Endothelial cell of umbilical vein (primary cell): ENCODE measurements at regions not wholly inside any gene's neighbourhood (a gene's known extent, or its start where the extent isn't known, plus 50 kb on each side); places are given as distances from the start of the nearest gene placed in this dataset.

Experiments
- BruUV-seq: library from RNA; stranded (reverse); fragments of 400-500 nt; replicated peaks from 2 replicates; lab custom pipeline; 2021; lab: Mats Ljungman, UMichigan
- CTCF ChIA-PET: fragments of 300-600, 350-600 bp; sonication (Branson Sonifier 250); formaldehyde crosslinking; loops from one replicate; lab custom pipeline; 2021; ENCODE audit warnings: antibody characterized with exemption, inconsistent platforms; lab: Charles Lee
- POLR2A ChIA-PET: fragments of 300-600, 350-600 bp; sonication (Branson Sonifier 250); formaldehyde crosslinking; loops from one replicate; lab custom pipeline; 2021; ENCODE audit warnings: antibody characterized with exemption, inconsistent platforms; lab: Charles Lee
- DNase-seq: peaks from one replicate; pipeline ENCODE4 v3.0.0-alpha.2; 2011; ENCODE audit warnings: low read depth, low spot score
- FAIRE-seq: peaks from 2 replicates; lab custom pipeline; 2011; peaks lifted over from hg19 to GRCh38; lab: Jason Lieb, UNC
- H2AFZ ChIP-seq: 2 replicates; pipeline ENCODE4 v1.6.0; 2012; ENCODE audit warnings: low read depth, low read length, control low read depth, inconsistent platforms
- H3K27ac ChIP-seq: 2 replicates; pipeline ENCODE4 v1.5.1; 2011; ENCODE audit warnings: low read depth, mild to moderate bottlenecking, control low read depth, low read length, moderate library complexity; ENCODE audit not compliant: insufficient read depth
- H3K27me3 ChIP-seq, 2 experiments: 2 replicates each; pipeline versions ENCODE4 v1.6.0 to v1.6.1; 2011; ENCODE audit warnings: low read length in 2 of 2, mixed read lengths in 1 of 2; ENCODE audit not compliant: control insufficient read depth in 2 of 2, insufficient read depth in 2 of 2
- H3K36me3 ChIP-seq, 2 experiments: 2 replicates in 1 of 2; 3 replicates in 1 of 2; pipeline ENCODE4 v1.5.1; 2011; ENCODE audit warnings: low read length in 2 of 2, mild to moderate bottlenecking in 1 of 2, moderate library complexity in 1 of 2; ENCODE audit not compliant: control insufficient read depth in 2 of 2, insufficient read depth in 2 of 2; ENCODE audit errors: extremely low read depth in 1 of 2
- H3K4me1 ChIP-seq: 3 replicates; pipeline ENCODE4 v1.5.1; 2011; ENCODE audit warnings: mild to moderate bottlenecking, low read length; ENCODE audit not compliant: control insufficient read depth, insufficient read depth; ENCODE audit errors: extremely low read depth
- H3K4me2 ChIP-seq: 2 replicates; pipeline ENCODE4 v1.6.1; 2011; ENCODE audit warnings: low read length, control low read depth, mixed read lengths; ENCODE audit not compliant: insufficient read depth
- H3K4me3 ChIP-seq, 3 experiments: fragments of 200-600 bp in 1 of 3; sonication (generic), shearing (Covaris generic) in 1 of 3; replicated peaks in 1 of 3; 2 replicates each; pipeline ENCODE4 v1.5.1; 2011 to 2016; ENCODE audit warnings: control low read depth in 3 of 3, low read length in 3 of 3, mild to moderate bottlenecking in 2 of 3, inconsistent platforms in 1 of 3, low read depth in 1 of 3, moderate library complexity in 1 of 3; ENCODE audit not compliant: insufficient read depth in 1 of 3
- H3K79me2 ChIP-seq: 2 replicates; pipeline ENCODE4 v1.6.0; 2012; ENCODE audit warnings: low read length, inconsistent platforms; ENCODE audit not compliant: control insufficient read depth, insufficient read depth
- H3K9ac ChIP-seq: replicated peaks from 2 replicates; pipeline ENCODE3; 2011; ENCODE audit warnings: low read length, control low read depth; ENCODE audit not compliant: insufficient read depth; ENCODE audit errors: extremely low read depth
- H3K9me1 ChIP-seq: replicated peaks from 3 replicates; pipeline ENCODE4 v1.6.0; 2011; ENCODE audit warnings: mild to moderate bottlenecking, low read length; ENCODE audit not compliant: control insufficient read depth, insufficient read depth; ENCODE audit errors: extremely low read depth
- H3K9me3 ChIP-seq: replicated peaks from 2 replicates; pipeline ENCODE4 v1.5.1; 2012; ENCODE audit warnings: low read length, inconsistent platforms; ENCODE audit not compliant: control insufficient read depth, insufficient read depth
- H4K20me1 ChIP-seq: replicated peaks from 2 replicates; pipeline ENCODE3; 2011; ENCODE audit warnings: mild to moderate bottlenecking, low read length; ENCODE audit not compliant: control insufficient read depth, insufficient read depth; ENCODE audit errors: extremely low read depth
- FOS ChIP-seq: IDR thresholded peaks from 2 replicates; pipeline ENCODE4 v1.6.1; 2011; ENCODE audit warnings: mild to moderate bottlenecking, low read length, moderate library complexity, borderline replicate concordance; ENCODE audit not compliant: insufficient read depth
- JUN ChIP-seq: IDR thresholded peaks from 2 replicates; pipeline ENCODE4 v1.6.1; 2011; ENCODE audit warnings: borderline replicate concordance, low read depth; ENCODE audit not compliant: insufficient read length, insufficient read depth
- MAX ChIP-seq: IDR thresholded peaks from 2 replicates; pipeline ENCODE4 v1.6.1; 2011; ENCODE audit not compliant: insufficient read depth, insufficient read length
- MYC ChIP-seq: IDR thresholded peaks from one replicate; pipeline ENCODE4 v1.6.1; 2011; ENCODE audit warnings: mild to moderate bottlenecking, low read depth, low read length
- POLR2A ChIP-seq: IDR thresholded peaks from 2 replicates; pipeline ENCODE4 v1.6.1; 2012; ENCODE audit warnings: low read depth, mild to moderate bottlenecking, control low read depth, low read length
- POLR2AphosphoS5 ChIP-seq: IDR thresholded peaks from 2 replicates; pipeline ENCODE4 v1.6.1; 2012; ENCODE audit warnings: low read depth, mild to moderate bottlenecking, control low read depth, low read length, moderate library complexity; ENCODE audit not compliant: insufficient read depth
- dilution Hi-C: fragments of 300-500 bp; cut with MboI; formaldehyde crosslinking; loops from one replicate; pipeline ENCODE4 v1.15.0; 2019; ENCODE audit warnings: low sequenced_read_pairs; ENCODE audit not compliant: extremely low pct_ligation_motif_present
- intact Hi-C: fragments of 100-400 bp; cut with micrococcal nuclease; formaldehyde crosslinking; loops from one replicate; pipeline ENCODE4 v1.10.0; 2022
- TF ChIP-seq, protein P1 (sequence below), 2 donors: IDR thresholded peaks; 1 replicate in 1 of 2; 2 replicates in 1 of 2; pipeline ENCODE4 v1.5.1; 2011; ENCODE audit warnings: low read length in 2 of 2, mild to moderate bottlenecking in 2 of 2, moderate library complexity in 2 of 2, control low read depth in 1 of 2, inconsistent platforms in 1 of 2, low read depth in 1 of 2; ENCODE audit not compliant: insufficient read depth in 1 of 2; ENCODE audit errors: extremely low read depth in 1 of 2

DNA sequence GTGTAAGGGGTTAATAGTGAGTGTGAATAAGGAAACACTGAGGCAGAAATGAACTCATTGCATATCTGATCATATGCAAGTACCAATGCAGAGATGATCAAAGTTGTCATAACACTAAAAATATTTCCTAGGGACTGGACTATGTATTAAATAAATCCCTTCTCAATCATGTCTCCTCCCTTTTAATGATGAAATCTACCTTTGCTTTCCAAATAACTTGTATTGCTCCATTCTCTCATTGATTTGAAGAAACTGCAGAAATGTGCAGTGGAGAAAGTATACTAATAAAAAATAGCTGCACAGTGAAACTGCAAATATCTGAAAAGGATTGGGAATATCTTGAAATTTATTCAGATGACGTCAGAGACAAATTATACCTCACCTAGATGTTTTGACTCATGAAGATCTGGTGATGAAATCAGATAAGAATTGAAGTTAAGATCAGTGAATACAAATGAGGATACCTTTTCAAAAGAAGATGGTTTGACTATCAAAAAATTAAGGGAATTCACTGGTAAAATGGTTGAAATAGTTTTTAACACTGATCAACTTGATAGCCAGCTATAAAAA is 1264.9 kb upstream of the USP15 start:
- intact Hi-C loops = no loop called here
- H3K27ac ChIP-seq = no peak overlapping the region
- ChIA-PET CTCF (no interaction called here), POLR2A (no interaction called here)
- no peak for DNase-seq
- BruUV-seq = no TSS peak
- no peak overlapping the region for H2AFZ ChIP-seq
- H3K27me3 ChIP-seq = no peaks in the 10 kb centered on the region
- FAIRE-seq = no peak
- H3K36me3 ChIP-seq = no peaks in the 10 kb centered on the region
- no peaks in the 10 kb centered on the region for H4K20me1 ChIP-seq
- H3K79me2 ChIP-seq = no peaks in the 10 kb centered on the region
- no peaks in the 10 kb centered on the region for H3K9me1 ChIP-seq
- H3K4me1 ChIP-seq = no peaks in the 10 kb centered on the region
- no peak overlapping the region for H3K4me2 ChIP-seq
- TF ChIP-seq MYC = no peak
- no peak for TF ChIP-seq POLR2AphosphoS5
- TF ChIP-seq, protein P1, sequence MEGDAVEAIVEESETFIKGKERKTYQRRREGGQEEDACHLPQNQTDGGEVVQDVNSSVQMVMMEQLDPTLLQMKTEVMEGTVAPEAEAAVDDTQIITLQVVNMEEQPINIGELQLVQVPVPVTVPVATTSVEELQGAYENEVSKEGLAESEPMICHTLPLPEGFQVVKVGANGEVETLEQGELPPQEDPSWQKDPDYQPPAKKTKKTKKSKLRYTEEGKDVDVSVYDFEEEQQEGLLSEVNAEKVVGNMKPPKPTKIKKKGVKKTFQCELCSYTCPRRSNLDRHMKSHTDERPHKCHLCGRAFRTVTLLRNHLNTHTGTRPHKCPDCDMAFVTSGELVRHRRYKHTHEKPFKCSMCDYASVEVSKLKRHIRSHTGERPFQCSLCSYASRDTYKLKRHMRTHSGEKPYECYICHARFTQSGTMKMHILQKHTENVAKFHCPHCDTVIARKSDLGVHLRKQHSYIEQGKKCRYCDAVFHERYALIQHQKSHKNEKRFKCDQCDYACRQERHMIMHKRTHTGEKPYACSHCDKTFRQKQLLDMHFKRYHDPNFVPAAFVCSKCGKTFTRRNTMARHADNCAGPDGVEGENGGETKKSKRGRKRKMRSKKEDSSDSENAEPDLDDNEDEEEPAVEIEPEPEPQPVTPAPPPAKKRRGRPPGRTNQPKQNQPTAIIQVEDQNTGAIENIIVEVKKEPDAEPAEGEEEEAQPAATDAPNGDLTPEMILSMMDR (IDR thresholded peaks at IDR 0.05; ENCODE audit: extremely low read depth in 1 of 2, insufficient read depth in 1 of 2, low read depth in 1 of 2, low read length in 2 of 2) = no peak
- peaks cover 2% of the 10 kb centered on the region for H3K9me3 ChIP-seq
- dilution Hi-C loops = no loop called here
- H3K9ac ChIP-seq = no peak overlapping the region
- H3K4me3 ChIP-seq = no peak overlapping the region

DNA sequence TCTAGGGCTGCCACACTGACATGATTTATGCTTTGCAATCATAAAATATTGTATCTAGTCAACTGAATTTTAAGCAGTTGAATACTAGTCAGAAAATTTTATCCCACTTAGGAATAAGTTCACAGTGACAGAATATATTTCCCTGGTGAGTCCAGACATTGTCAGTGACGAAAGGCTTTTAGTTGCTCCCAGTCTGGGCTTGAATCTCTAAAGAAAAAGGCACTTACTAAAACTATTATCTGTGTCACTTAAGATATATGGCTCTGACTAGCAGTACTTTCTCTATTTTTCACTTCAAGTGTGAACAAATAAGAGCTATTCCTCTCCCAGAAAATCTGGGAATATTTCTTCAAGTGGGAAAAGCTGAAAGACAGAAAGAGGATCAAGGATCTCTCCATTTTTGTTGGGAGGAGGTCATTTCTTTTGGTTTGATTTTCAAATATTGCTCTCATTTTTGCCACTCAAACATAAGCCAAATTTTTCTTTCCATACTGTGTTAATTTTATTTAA is 1262.3 kb upstream of the USP15 start:
- dilution Hi-C loops = no loop called here
- no peaks in the 10 kb centered on the region for H3K4me1 ChIP-seq
- H3K9me1 ChIP-seq = no peaks in the 10 kb centered on the region
- POLR2A ChIA-PET = no interaction called here
- FAIRE-seq (no peak), DNase-seq (no peak)
- no TSS peak for BruUV-seq
- H3K4me2 ChIP-seq = no peak overlapping the region
- H3K27ac ChIP-seq = no peak overlapping the region
- CTCF ChIA-PET = no interaction called here
- no peaks in the 10 kb centered on the region for H4K20me1 ChIP-seq
- H3K36me3 ChIP-seq = no peaks in the 10 kb centered on the region
- no peak overlapping the region for H3K9ac ChIP-seq
- peaks cover 2% of the 10 kb centered on the region for H3K9me3 ChIP-seq
- H3K27me3 ChIP-seq = no peaks in the 10 kb centered on the region
- no peak for TF ChIP-seq MAX
- no peak for TF ChIP-seq FOS
- TF ChIP-seq, protein P1 (IDR thresholded peaks at IDR 0.05; ENCODE audit: extremely low read depth in 1 of 2, insufficient read depth in 1 of 2, low read depth in 1 of 2, low read length in 2 of 2) = no peak
- TF ChIP-seq JUN = no peak
- TF ChIP-seq POLR2A = no peak
- H3K4me3 ChIP-seq = no peak overlapping the region
- H2AFZ ChIP-seq = no peak overlapping the region
- intact Hi-C loops = no loop called here
- no peaks in the 10 kb centered on the region for H3K79me2 ChIP-seq
